ENCODE measurements at regions not wholly inside any gene's neighbourhood (a gene's known extent, or its start where the extent isn't known, plus 50 kb on each side); places are given as distances from the start of the nearest gene placed in this dataset.

DNA sequence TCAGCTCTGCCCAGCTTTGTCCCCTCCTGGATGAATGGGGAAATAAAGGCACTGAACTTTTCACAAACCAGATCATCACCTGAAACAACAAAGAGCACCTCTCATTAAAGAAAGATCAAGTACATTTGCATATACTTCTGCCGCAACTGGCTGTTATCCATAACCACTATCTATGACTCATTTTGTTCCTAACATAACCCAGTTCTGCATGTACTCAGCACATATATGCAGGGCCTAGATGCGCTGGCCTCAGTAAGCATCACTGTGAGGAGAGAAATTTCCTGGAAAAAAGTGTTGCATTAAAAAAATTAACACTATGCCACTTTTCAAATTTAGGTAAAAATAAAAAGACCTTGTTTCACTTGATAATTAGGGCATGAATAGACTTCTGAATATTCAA, 1718.4 kb downstream of the TP53TG3F start:
- TF ChIP-seq, protein P1, sequence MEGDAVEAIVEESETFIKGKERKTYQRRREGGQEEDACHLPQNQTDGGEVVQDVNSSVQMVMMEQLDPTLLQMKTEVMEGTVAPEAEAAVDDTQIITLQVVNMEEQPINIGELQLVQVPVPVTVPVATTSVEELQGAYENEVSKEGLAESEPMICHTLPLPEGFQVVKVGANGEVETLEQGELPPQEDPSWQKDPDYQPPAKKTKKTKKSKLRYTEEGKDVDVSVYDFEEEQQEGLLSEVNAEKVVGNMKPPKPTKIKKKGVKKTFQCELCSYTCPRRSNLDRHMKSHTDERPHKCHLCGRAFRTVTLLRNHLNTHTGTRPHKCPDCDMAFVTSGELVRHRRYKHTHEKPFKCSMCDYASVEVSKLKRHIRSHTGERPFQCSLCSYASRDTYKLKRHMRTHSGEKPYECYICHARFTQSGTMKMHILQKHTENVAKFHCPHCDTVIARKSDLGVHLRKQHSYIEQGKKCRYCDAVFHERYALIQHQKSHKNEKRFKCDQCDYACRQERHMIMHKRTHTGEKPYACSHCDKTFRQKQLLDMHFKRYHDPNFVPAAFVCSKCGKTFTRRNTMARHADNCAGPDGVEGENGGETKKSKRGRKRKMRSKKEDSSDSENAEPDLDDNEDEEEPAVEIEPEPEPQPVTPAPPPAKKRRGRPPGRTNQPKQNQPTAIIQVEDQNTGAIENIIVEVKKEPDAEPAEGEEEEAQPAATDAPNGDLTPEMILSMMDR (conservative IDR thresholded peaks at IDR 0.05; ENCODE audit: low read depth, low read length): no peak
- no peak for TF ChIP-seq EZH2 (IDR thresholded peaks at IDR 0.05; ENCODE audit: borderline replicate concordance, low read depth, low read length, poor library complexity, severe bottlenecking)
